ENCODE measurements at regions not wholly inside any gene's neighbourhood (a gene's known extent, or its start where the extent isn't known, plus 50 kb on each side); places are given as distances from the start of the nearest gene placed in this dataset.

DNA sequence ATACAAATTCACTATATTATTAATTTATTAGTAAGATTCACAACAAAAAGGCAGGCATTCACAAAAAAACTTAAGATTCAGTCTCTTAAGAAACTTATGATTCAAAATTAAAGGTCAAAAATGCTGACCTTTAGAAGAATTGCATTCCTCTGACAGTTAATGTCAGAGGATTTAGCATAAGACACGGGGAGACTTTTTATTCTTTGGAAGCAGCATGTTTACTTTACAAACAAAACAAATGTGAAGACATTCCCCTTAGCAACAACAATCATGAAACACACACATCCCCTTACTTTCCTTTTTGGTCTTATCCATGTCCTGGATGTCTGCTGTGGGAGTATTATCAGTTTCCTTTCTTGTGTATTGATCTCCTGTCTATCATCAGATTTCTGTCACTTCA lies 117.1 kb downstream of the RAD51AP2 start:
- TF ChIP-seq CTCF (IDR thresholded peaks at IDR 0.05; ENCODE audit: low read length) (no peak), EZH2phosphoT487 (IDR thresholded peaks at IDR 0.05; ENCODE audit: low read length) (no peak), EZH2 (optimal IDR thresholded peaks at IDR 0.05; ENCODE audit: low read depth, low read length) (no peak)
